PC-9 (cell line): ENCODE measurements at regions not wholly inside any gene's neighbourhood (a gene's known extent, or its start where the extent isn't known, plus 50 kb on each side); places are given as distances from the start of the nearest gene placed in this dataset.
"Not testable (repeated sequence)": the region's sequence is repeated elsewhere in the genome, so short reads cannot be mapped to it uniquely, and the experiment has no call there.

Experiments
- BruUV-seq: library from RNA; stranded (reverse); fragments of 400-500 nt; replicated peaks from 2 replicates; lab custom pipeline; 2021; lab: Mats Ljungman, UMichigan
- CTCF ChIA-PET: fragments of 300-600 bp; sonication (Branson Sonifier 250); formaldehyde crosslinking; loops from one replicate; lab custom pipeline; 2022; ENCODE audit warnings: antibody characterized with exemption; lab: Charles Lee
- POLR2A ChIA-PET: fragments of 300-600 bp; sonication (Branson Sonifier 250); formaldehyde crosslinking; loops from one replicate; lab custom pipeline; 2022; ENCODE audit warnings: antibody characterized with exemption; ENCODE audit not compliant: unreplicated experiment; lab: Charles Lee
- DNase-seq, 2 experiments: peaks; one replicate each; pipeline versions ENCODE4 v3.0.0 to v3.0.0-alpha.2; 2015 to 2022; ENCODE audit warnings: mixed read lengths in 1 of 2
- H2AFZ ChIP-seq: fragments of 200-600 bp; sonication (generic); 2 replicates; pipeline ENCODE4 v1.8.1; 2017; ENCODE audit warnings: antibody characterized with exemption
- H3F3A ChIP-seq: fragments of 200-600 bp; sonication (generic); 2 replicates; pipeline ENCODE4 v1.8.1; 2017; ENCODE audit warnings: antibody characterized with exemption, mild to moderate bottlenecking, low read depth; ENCODE audit not compliant: insufficient read depth
- H3K27ac ChIP-seq: fragments of 200-600 bp; sonication (generic); 2 replicates; pipeline ENCODE4 v1.6.1; 2016; ENCODE audit warnings: mixed run types
- H3K27me3 ChIP-seq: fragments of 200-600 bp; sonication (generic); 2 replicates; pipeline ENCODE4 v1.6.1; 2016; ENCODE audit warnings: low read depth, mixed run types; ENCODE audit not compliant: insufficient read depth
- H3K36me3 ChIP-seq: fragments of 200-600 bp; sonication (generic); 2 replicates; pipeline ENCODE4 v1.6.1; 2016; ENCODE audit warnings: low read depth, mixed run types
- H3K4me1 ChIP-seq: fragments of 200-600 bp; sonication (generic); replicated peaks from 2 replicates; pipeline ENCODE4 v1.6.1; 2016; ENCODE audit warnings: mixed run types; ENCODE audit not compliant: insufficient read depth
- H3K4me2 ChIP-seq: fragments of 200-600 bp; sonication (generic); 2 replicates; pipeline ENCODE4 v1.6.1; 2017; ENCODE audit warnings: mixed run types
- H3K4me3 ChIP-seq: fragments of 200-600 bp; sonication (generic); 2 replicates; pipeline ENCODE4 v1.6.1; 2016; ENCODE audit warnings: mixed run types
- H3K79me2 ChIP-seq: fragments of 200-600 bp; sonication (generic); 2 replicates; pipeline ENCODE4 v1.6.1; 2017; ENCODE audit warnings: low read depth, mixed run types
- H3K9me2 ChIP-seq: fragments of 200-600 bp; sonication (generic); 2 replicates; pipeline ENCODE4 v1.8.1; 2017; ENCODE audit warnings: mild to moderate bottlenecking; ENCODE audit not compliant: insufficient read depth
- H3K9me3 ChIP-seq: fragments of 200-600 bp; sonication (generic); 2 replicates; pipeline ENCODE4 v1.8.1; 2016; ENCODE audit warnings: low read depth; ENCODE audit not compliant: insufficient read depth
- H4K20me1 ChIP-seq: fragments of 200-600 bp; sonication (generic); 2 replicates; pipeline ENCODE4 v1.8.1; 2017; ENCODE audit not compliant: insufficient read depth
- CTCF ChIP-seq: fragments of 200-600 bp; sonication (generic); conservative IDR thresholded peaks from 2 replicates; pipeline ENCODE4 v1.6.1; 2017; ENCODE audit warnings: mixed run types, antibody characterized with exemption, mild to moderate bottlenecking, moderate library complexity
- EZH2 ChIP-seq: fragments of 200-600 bp; sonication (generic); IDR thresholded peaks from 2 replicates; pipeline ENCODE4 v1.8.0; 2017; ENCODE audit warnings: antibody characterized with exemption, low read depth
- intact Hi-C: fragments of 100-400 bp; cut with micrococcal nuclease; formaldehyde crosslinking; loops from one replicate; pipeline ENCODE4 v1.10.0; 2022; ENCODE audit not compliant: unreplicated experiment

GRCh38 chr5:105163547-105163946 lies 1601.0 kb upstream of the NUDT12 start:
- Histone ChIP-seq H3F3A (no peaks in the 10 kb centered on the region), H2AFZ (no peak overlapping the region), H3K9me2 (no peaks in the 10 kb centered on the region), H3K27me3 (no peaks in the 10 kb centered on the region), H3K4me1 (no peaks in the 10 kb centered on the region), H3K4me2 (no peak overlapping the region), H4K20me1 (no peaks in the 10 kb centered on the region), H3K79me2 (no peaks in the 10 kb centered on the region), H3K9me3 (no peaks in the 10 kb centered on the region), H3K27ac (no peak overlapping the region), H3K36me3 (no peaks in the 10 kb centered on the region), H3K4me3 (no peak overlapping the region)
- no peak for DNase-seq
- ChIA-PET CTCF (no interaction called here), POLR2A (no interaction called here)
- TF ChIP-seq CTCF, result no peak
- intact Hi-C loops, result no loop called here
- no TSS peak for BruUV-seq

GRCh38 chr5:105162557-105162956 lies 1600.0 kb upstream of the NUDT12 start:
- H3K9me2 ChIP-seq, H2AFZ ChIP-seq, POLR2A ChIA-PET, H3K4me2 ChIP-seq, H3K27ac ChIP-seq, DNase-seq, intact Hi-C loops, H3K36me3 ChIP-seq, CTCF ChIA-PET, H3K4me1 ChIP-seq, H3K4me3 ChIP-seq, H4K20me1 ChIP-seq, H3K27me3 ChIP-seq, H3F3A ChIP-seq, BruUV-seq, H3K79me2 ChIP-seq, H3K9me3 ChIP-seq: not testable (repeated sequence)

GRCh38 chr5:105158526-105158925 lies 1595.9 kb upstream of the NUDT12 start:
- H3K79me2 ChIP-seq, result no peaks in the 10 kb centered on the region
- H3F3A ChIP-seq, result no peaks in the 10 kb centered on the region
- H3K27me3 ChIP-seq, result no peaks in the 10 kb centered on the region
- H3K4me1 ChIP-seq, result no peaks in the 10 kb centered on the region
- H2AFZ ChIP-seq, result no peak overlapping the region
- H3K4me2 ChIP-seq, result no peak overlapping the region
- no peaks in the 10 kb centered on the region for H3K36me3 ChIP-seq
- H3K27ac ChIP-seq, result no peak overlapping the region
- H3K4me3 ChIP-seq, result no peak overlapping the region
- TF ChIP-seq CTCF (no peak), EZH2 (no peak)
- CTCF ChIA-PET, result no interaction called here
- H3K9me3 ChIP-seq, result no peaks in the 10 kb centered on the region
- H4K20me1 ChIP-seq, result no peaks in the 10 kb centered on the region
- no peaks in the 10 kb centered on the region for H3K9me2 ChIP-seq
- POLR2A ChIA-PET, result no interaction called here
- intact Hi-C loops, result no loop called here
- BruUV-seq, result no TSS peak
- no peak for DNase-seq

GRCh38 chr5:105150323-105150722 lies 1587.7 kb upstream of the NUDT12 start:
- H3K4me3 ChIP-seq, result no peak overlapping the region
- intact Hi-C loops, result no loop called here
- no peaks in the 10 kb centered on the region for H3K9me3 ChIP-seq
- H3K4me1 ChIP-seq, result no peaks in the 10 kb centered on the region
- no peak overlapping the region for H3K4me2 ChIP-seq
- no TSS peak for BruUV-seq
- H3K27ac ChIP-seq, result no peak overlapping the region
- no peak for DNase-seq
- no peaks in the 10 kb centered on the region for H3K36me3 ChIP-seq
- no peaks in the 10 kb centered on the region for H3K9me2 ChIP-seq
- no peaks in the 10 kb centered on the region for H3K27me3 ChIP-seq
- CTCF ChIA-PET, result no interaction called here
- H4K20me1 ChIP-seq, result no peaks in the 10 kb centered on the region
- no peaks in the 10 kb centered on the region for H3F3A ChIP-seq
- POLR2A ChIA-PET, result no interaction called here
- TF ChIP-seq EZH2 (no peak), CTCF (no peak)
- H2AFZ ChIP-seq, result no peak overlapping the region
- no peaks in the 10 kb centered on the region for H3K79me2 ChIP-seq
